K562 (cell line): ENCODE measurements at regions not wholly inside any gene's neighbourhood (a gene's known extent, or its start where the extent isn't known, plus 50 kb on each side); places are given as distances from the start of the nearest gene placed in this dataset.
"Not testable (repeated sequence)": the region's sequence is repeated elsewhere in the genome, so short reads cannot be mapped to it uniquely, and the experiment has no call there.

Source experiments
- ATAC-seq: fragments of 200-7000 bp; cut with Tn5 transposase; 3 replicates; pipeline ENCODE4 v1.9.1; 2020; ENCODE audit warnings: moderate library complexity
- BruUV-seq: library from RNA; stranded (reverse); fragments of 400-500 nt; replicated peaks from 2 replicates; lab custom pipeline; 2021; lab: Mats Ljungman, UMichigan
- CTCF ChIA-PET: fragments of 300-600 bp; formaldehyde crosslinking; extraction: SDS; loops from one replicate; lab custom pipeline; 2021; ENCODE audit warnings: low intra/inter-chr PET ratio; lab: Yijun Ruan, JAX
- POLR2A ChIA-PET: fragments of 300-600, 350-650 bp; sonication (Branson Sonifier 250); formaldehyde crosslinking; extraction: SDS; loops from one replicate; lab custom pipeline; 2021; ENCODE audit warnings: antibody characterized with exemption, inconsistent platforms; lab: Yijun Ruan, JAX
- DNase-seq, 4 experiments: peaks; one replicate each; pipeline versions ENCODE4 v3.0.0 to v3.0.0-alpha.2; 2011 to 2018; ENCODE audit warnings: low spot score in 3 of 4, mixed read lengths in 3 of 4; ENCODE audit errors: extremely low read depth in 1 of 4
- FAIRE-seq: peaks from 2 replicates; lab custom pipeline; 2011; peaks lifted over from hg19 to GRCh38; lab: Jason Lieb, UNC
- H2AFZ ChIP-seq: 2 replicates; pipeline ENCODE4 v1.6.0; 2011; ENCODE audit warnings: low read depth, low read length, control low read depth, inconsistent platforms
- H3K27ac ChIP-seq: fragments of 200-600 bp; 3 replicates; pipeline ENCODE4 v1.8.0; 2011; ENCODE audit warnings: low read depth, mild to moderate bottlenecking, control low read depth, inconsistent platforms, low read length, moderate library complexity, mixed read lengths; ENCODE audit errors: extremely low read depth
- H3K27me3 ChIP-seq, 2 experiments: fragments of 300-600 bp in 1 of 2; 2 replicates in 1 of 2; 3 replicates in 1 of 2; pipeline versions ENCODE4 v1.6.0 to v1.8.0; 2011; ENCODE audit warnings: inconsistent platforms in 2 of 2, low read length in 2 of 2, mild to moderate bottlenecking in 1 of 2, mixed read lengths in 1 of 2, moderate library complexity in 1 of 2; ENCODE audit not compliant: control insufficient read depth in 2 of 2, insufficient read depth in 2 of 2
- H3K36me3 ChIP-seq: fragments of 300-600 bp; 3 replicates; pipeline ENCODE4 v1.8.0; 2011; ENCODE audit warnings: mild to moderate bottlenecking, low read length, inconsistent platforms; ENCODE audit not compliant: control insufficient read depth, insufficient read depth
- H3K4me1 ChIP-seq, 2 experiments: fragments of 200-600 bp in 1 of 2; replicated peaks in 1 of 2; 2 replicates in 1 of 2; 3 replicates in 1 of 2; pipeline versions ENCODE4 v1.5.1 to v1.8.0; 2011; ENCODE audit warnings: inconsistent platforms in 2 of 2, low read length in 2 of 2, mild to moderate bottlenecking in 1 of 2, mixed read lengths in 1 of 2, moderate library complexity in 1 of 2; ENCODE audit not compliant: control insufficient read depth in 2 of 2, insufficient read depth in 2 of 2
- H3K4me2 ChIP-seq: 2 replicates; pipeline ENCODE4 v1.6.1; 2011; ENCODE audit warnings: low read length, control low read depth, inconsistent platforms, mixed read lengths; ENCODE audit not compliant: insufficient read depth
- H3K4me3 ChIP-seq: fragments of 200-600 bp; sonication (generic), shearing (Covaris generic); 2 replicates; pipeline ENCODE4 v1.5.1; 2016; ENCODE audit warnings: control low read depth, inconsistent platforms
- H3K79me2 ChIP-seq: fragments of 200-600 bp; 3 replicates; pipeline ENCODE4 v1.8.0; 2011; ENCODE audit warnings: low read length, inconsistent platforms; ENCODE audit not compliant: control insufficient read depth, insufficient read depth
- H3K9ac ChIP-seq, 2 experiments: 2 replicates each; pipeline versions ENCODE4 v1.6.0 to v1.6.1; 2011; ENCODE audit warnings: low read depth in 2 of 2, low read length in 2 of 2, control low read depth in 1 of 2, inconsistent platforms in 1 of 2, mild to moderate bottlenecking in 1 of 2, mixed read lengths in 1 of 2; ENCODE audit not compliant: insufficient read depth in 1 of 2
- H3K9me1 ChIP-seq: one replicate; pipeline ENCODE4 v1.6.0; 2011; ENCODE audit warnings: inconsistent platforms, mild to moderate bottlenecking, low read length, moderate library complexity; ENCODE audit not compliant: control insufficient read depth, insufficient read depth
- H3K9me3 ChIP-seq: replicated peaks from 2 replicates; pipeline ENCODE4 v1.5.1; 2011; ENCODE audit warnings: low read depth, low read length, inconsistent platforms; ENCODE audit not compliant: control insufficient read depth, insufficient read depth
- H4K20me1 ChIP-seq: replicated peaks from 2 replicates; pipeline ENCODE4 v1.6.1; 2011; ENCODE audit warnings: low read length, inconsistent platforms, mixed read lengths; ENCODE audit not compliant: control insufficient read depth, insufficient read depth
- KLF16 ChIP-seq: IDR thresholded peaks from 2 replicates; pipeline ENCODE4 v1.6.1; 2016; ENCODE audit warnings: antibody characterized with exemption
- NR1H2 ChIP-seq: sonication (generic); formaldehyde crosslinking; IDR thresholded peaks from 2 replicates; pipeline ENCODE4 v1.4.0; 2020; ENCODE audit warnings: mild to moderate bottlenecking, missing genetic modification reagents
- RBM34 ChIP-seq: fragments of 200-400 bp; formaldehyde crosslinking; IDR thresholded peaks from 2 replicates; pipeline ENCODE4 v1.6.1; 2018; ENCODE audit warnings: low read length, borderline replicate concordance; ENCODE audit not compliant: insufficient read depth
- SMARCE1 ChIP-seq: fragments of 450-650 bp; IDR thresholded peaks from 2 replicates; pipeline ENCODE4 v1.7.1; 2016; ENCODE audit warnings: mild to moderate bottlenecking
- WGBS: fragments of 100-300 bp; shearing (Covaris generic); methylation state at CpG from one replicate; pipeline ENCODE4 v1.1.6; 2016; ENCODE audit warnings: low coverage, mixed read lengths; ENCODE audit not compliant: insufficient coverage; ENCODE audit errors: missing lambda C conversion rate; 5-methylcytosine and 5-hydroxymethylcytosine counted together
- in situ Hi-C: fragments of 300-500 bp; cut with MboI; formaldehyde crosslinking; loops from 4 replicates; pipeline ENCODE4 v1.15.0; 2018; ENCODE audit warnings: inconsistent platforms, mixed read lengths
- intact Hi-C: fragments of 100-400 bp; cut with micrococcal nuclease; formaldehyde crosslinking; loops from 2 replicates; pipeline ENCODE4 v1.14.2; 2022
- TF ChIP-seq, protein P1 (sequence below), 2 experiments: fragments of 150-350 bp in 1 of 2; IDR thresholded peaks; 2 replicates each; pipeline ENCODE4 v1.6.1; 2012 to 2016; ENCODE audit warnings: low read depth in 2 of 2, low read length in 2 of 2, mild to moderate bottlenecking in 1 of 2, moderate library complexity in 1 of 2

DNA sequence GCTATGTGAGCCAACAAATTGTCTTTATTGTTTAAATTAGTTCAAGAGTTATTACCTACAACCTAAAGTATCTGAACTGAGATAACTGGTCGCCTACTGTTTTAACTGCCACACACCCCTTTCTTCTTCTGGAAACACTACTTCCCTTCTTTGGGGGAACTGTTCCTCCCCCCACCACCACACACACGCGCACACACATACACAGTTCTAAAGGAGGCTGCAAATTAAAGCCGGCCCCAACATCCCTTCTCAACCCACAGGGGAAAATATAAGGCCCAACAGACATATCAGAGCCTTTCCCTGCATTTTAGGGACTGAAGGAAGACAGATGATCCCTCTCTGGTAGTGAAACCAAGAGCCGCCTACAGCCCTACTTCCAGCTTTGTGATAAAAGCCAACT, 348.0 kb upstream of the JARID2 start (continued):
- no peak for TF ChIP-seq NR1H2 (CRISPR knock-in tag)
- TF ChIP-seq KLF16 = no peak
- TF ChIP-seq, protein P1, sequence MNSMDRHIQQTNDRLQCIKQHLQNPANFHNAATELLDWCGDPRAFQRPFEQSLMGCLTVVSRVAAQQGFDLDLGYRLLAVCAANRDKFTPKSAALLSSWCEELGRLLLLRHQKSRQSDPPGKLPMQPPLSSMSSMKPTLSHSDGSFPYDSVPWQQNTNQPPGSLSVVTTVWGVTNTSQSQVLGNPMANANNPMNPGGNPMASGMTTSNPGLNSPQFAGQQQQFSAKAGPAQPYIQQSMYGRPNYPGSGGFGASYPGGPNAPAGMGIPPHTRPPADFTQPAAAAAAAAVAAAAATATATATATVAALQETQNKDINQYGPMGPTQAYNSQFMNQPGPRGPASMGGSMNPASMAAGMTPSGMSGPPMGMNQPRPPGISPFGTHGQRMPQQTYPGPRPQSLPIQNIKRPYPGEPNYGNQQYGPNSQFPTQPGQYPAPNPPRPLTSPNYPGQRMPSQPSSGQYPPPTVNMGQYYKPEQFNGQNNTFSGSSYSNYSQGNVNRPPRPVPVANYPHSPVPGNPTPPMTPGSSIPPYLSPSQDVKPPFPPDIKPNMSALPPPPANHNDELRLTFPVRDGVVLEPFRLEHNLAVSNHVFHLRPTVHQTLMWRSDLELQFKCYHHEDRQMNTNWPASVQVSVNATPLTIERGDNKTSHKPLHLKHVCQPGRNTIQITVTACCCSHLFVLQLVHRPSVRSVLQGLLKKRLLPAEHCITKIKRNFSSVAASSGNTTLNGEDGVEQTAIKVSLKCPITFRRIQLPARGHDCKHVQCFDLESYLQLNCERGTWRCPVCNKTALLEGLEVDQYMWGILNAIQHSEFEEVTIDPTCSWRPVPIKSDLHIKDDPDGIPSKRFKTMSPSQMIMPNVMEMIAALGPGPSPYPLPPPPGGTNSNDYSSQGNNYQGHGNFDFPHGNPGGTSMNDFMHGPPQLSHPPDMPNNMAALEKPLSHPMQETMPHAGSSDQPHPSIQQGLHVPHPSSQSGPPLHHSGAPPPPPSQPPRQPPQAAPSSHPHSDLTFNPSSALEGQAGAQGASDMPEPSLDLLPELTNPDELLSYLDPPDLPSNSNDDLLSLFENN (IDR thresholded peaks at IDR 0.05; ENCODE audit: low read depth in 2 of 2, low read length in 2 of 2) = no peak
- TF ChIP-seq SMARCE1 = 0 out of 2 replicates have a peak, but pooled peaks have one; percentile 32
- no peak for TF ChIP-seq RBM34

DNA sequence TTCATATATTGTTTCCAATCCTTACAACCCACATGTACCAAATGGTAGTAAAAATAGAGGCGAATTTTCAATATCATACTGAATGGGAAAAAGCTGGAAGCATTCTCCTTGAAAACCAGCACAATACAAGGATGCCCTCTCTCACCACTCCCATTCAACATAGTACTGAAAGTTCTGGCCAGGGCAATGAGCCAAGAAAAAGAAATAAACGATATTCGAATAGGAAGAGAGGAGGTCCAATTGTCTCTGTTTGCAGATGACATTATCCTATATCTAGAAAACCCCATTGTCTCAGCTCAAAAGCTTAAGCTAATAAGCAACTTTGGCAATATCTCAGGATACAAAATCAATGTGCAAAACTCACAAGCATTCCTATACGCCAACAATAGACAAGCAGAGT, 346.4 kb upstream of the JARID2 start:
- H3K9me3 ChIP-seq, H3K79me2 ChIP-seq, POLR2A ChIA-PET, H3K9me1 ChIP-seq, H4K20me1 ChIP-seq, H3K4me3 ChIP-seq, BruUV-seq, FAIRE-seq, CTCF ChIA-PET, H3K27ac ChIP-seq, H3K27me3 ChIP-seq, in situ Hi-C loops, H3K4me2 ChIP-seq, intact Hi-C loops, ATAC-seq, DNase-seq, H3K4me1 ChIP-seq, H2AFZ ChIP-seq, H3K36me3 ChIP-seq, H3K9ac ChIP-seq: not testable (repeated sequence)
- 28% methylated on average over 4 of the region's 4 CpGs for WGBS
